ENCODE measurements at regions not wholly inside any gene's neighbourhood (a gene's known extent, or its start where the extent isn't known, plus 50 kb on each side); places are given as distances from the start of the nearest gene placed in this dataset.
"Not testable (repeated sequence)": the region's sequence is repeated elsewhere in the genome, so short reads cannot be mapped to it uniquely, and the experiment has no call there.

- no peak for DNase-seq (ENCODE audit: low spot score)
Measured at GRCh38 chr11:71182791-71183677, 69.3 kb downstream of the SHANK2 start.

GRCh38 chr11:71181566-71181965 lies 70.8 kb downstream of the SHANK2 start:
- no peak for DNase-seq (ENCODE audit: low spot score)

- DNase-seq (ENCODE audit: low spot score): no peak
Measured at GRCh38 chr11:71180694-71181470, 71.5 kb downstream of the SHANK2 start.

GRCh38 chr11:71179877-71180605 lies 72.3 kb downstream of the SHANK2 start:
- DNase-seq (ENCODE audit: low spot score): no peak

- DNase-seq (ENCODE audit: low spot score): peak; percentile 23
Measured at GRCh38 chr11:71178076-71178475, 74.3 kb downstream of the SHANK2 start.

GRCh38 chr11:71176812-71177211 lies 75.6 kb downstream of the SHANK2 start:
- no peak for DNase-seq (ENCODE audit: low spot score)

- DNase-seq (ENCODE audit: low spot score): no peak
Measured at GRCh38 chr11:71173709-71174108, 78.7 kb downstream of the SHANK2 start.

GRCh38 chr11:71172680-71173079 lies 79.7 kb downstream of the SHANK2 start:
- no peak for DNase-seq (ENCODE audit: low spot score)

- no peak for DNase-seq (ENCODE audit: low spot score)
Measured at GRCh38 chr11:71171576-71171975, 80.8 kb downstream of the SHANK2 start.

GRCh38 chr11:71170624-71171423 lies 81.6 kb downstream of the SHANK2 start:
- no peak for DNase-seq (ENCODE audit: low spot score)

- DNase-seq (ENCODE audit: low spot score): no peak
Measured at GRCh38 chr11:71169313-71169712, 83.1 kb downstream of the SHANK2 start.

- not testable (repeated sequence) for DNase-seq (ENCODE audit: low spot score)
Measured at GRCh38 chr11:71167814-71168213, 84.6 kb downstream of the SHANK2 start.

- DNase-seq (ENCODE audit: low spot score): no peak
Measured at GRCh38 chr11:71165771-71166170, 86.6 kb downstream of the SHANK2 start.

- no peak for DNase-seq (ENCODE audit: low spot score)
Measured at GRCh38 chr11:71164621-71165020, 87.8 kb downstream of the SHANK2 start.

GRCh38 chr11:71164186-71164585 lies 88.2 kb downstream of the SHANK2 start:
- DNase-seq (ENCODE audit: low spot score): no peak

- no peak for DNase-seq (ENCODE audit: low spot score)
Measured at GRCh38 chr11:71163371-71163770, 89.0 kb downstream of the SHANK2 start.

- DNase-seq (ENCODE audit: low spot score): no peak
Measured at GRCh38 chr11:71158936-71159335, 93.4 kb downstream of the SHANK2 start.

GRCh38 chr11:71157676-71158075 lies 94.7 kb downstream of the SHANK2 start:
- not testable (repeated sequence) for DNase-seq (ENCODE audit: low spot score)

GRCh38 chr11:71156301-71156700 lies 96.1 kb downstream of the SHANK2 start:
- DNase-seq (ENCODE audit: low spot score): no peak

- DNase-seq (ENCODE audit: low spot score): no peak
Measured at GRCh38 chr11:71155846-71156245, 96.5 kb downstream of the SHANK2 start.

GRCh38 chr11:71154261-71154805 lies 98.0 kb downstream of the SHANK2 start:
- DNase-seq (ENCODE audit: low spot score): no peak
